SK-N-SH treated with all-trans-retinoic acid at 6 μM for 48 hours (cell line): ENCODE measurements at regions not wholly inside any gene's neighbourhood (a gene's known extent, or its start where the extent isn't known, plus 50 kb on each side); places are given as distances from the start of the nearest gene placed in this dataset.

Experiments
- ARNTL ChIP-seq: fragments of 450-650 bp; formaldehyde crosslinking; IDR thresholded peaks from 2 replicates; pipeline ENCODE4 v1.5.0; 2020; ENCODE audit warnings: low read depth, mild to moderate bottlenecking, moderate library complexity, borderline replicate concordance
- CREB5 ChIP-seq: fragments of 250-450 bp; sonication (Bioruptor Pico); IDR thresholded peaks from 2 replicates; pipeline ENCODE4 v1.5.1; 2020; ENCODE audit warnings: low read depth, mild to moderate bottlenecking, moderate library complexity
- GLIS3 ChIP-seq: fragments of 250-450 bp; sonication (Bioruptor Pico); IDR thresholded peaks from 2 replicates; pipeline ENCODE4 v1.5.0; 2020; ENCODE audit warnings: mild to moderate bottlenecking, moderate library complexity
- PATZ1 ChIP-seq: fragments of 250-450 bp; sonication (Bioruptor Pico); IDR thresholded peaks from 2 replicates; pipeline ENCODE4 v1.8.0; 2020; ENCODE audit warnings: mild to moderate bottlenecking, moderate library complexity, borderline replicate concordance
- RARB ChIP-seq: fragments of 250-450 bp; sonication (Bioruptor Pico); IDR thresholded peaks from 2 replicates; pipeline ENCODE4 v1.8.0; 2021; ENCODE audit warnings: mild to moderate bottlenecking, moderate library complexity
- ZFP30 ChIP-seq: fragments of 450-650 bp; formaldehyde crosslinking; IDR thresholded peaks from 2 replicates; pipeline ENCODE4 v1.5.0; 2022; ENCODE audit warnings: mild to moderate bottlenecking, moderate library complexity
- ZNF8 ChIP-seq: fragments of 450-650 bp; formaldehyde crosslinking; IDR thresholded peaks from 2 replicates; pipeline ENCODE4 v1.5.0; 2020; ENCODE audit warnings: mild to moderate bottlenecking, moderate library complexity

- TF ChIP-seq PATZ1 (CRISPR knock-in tag) (no peak), RARB (CRISPR knock-in tag) (no peak), GLIS3 (CRISPR knock-in tag) (no peak), ZFP30 (CRISPR knock-in tag) (no peak), CREB5 (no peak), ZNF8 (CRISPR knock-in tag) (no peak), ARNTL (CRISPR knock-in tag) (no peak)
These were observed 316.1 kb downstream of the UTRN start for GRCh38 chr6:144601221-144601620.
